ENCODE measurements at regions not wholly inside any gene's neighbourhood (a gene's known extent, or its start where the extent isn't known, plus 50 kb on each side); places are given as distances from the start of the nearest gene placed in this dataset.
A peak's percentile ranks its signal among the peaks of the same experiment; 100 is the strongest.

- DNase-seq = no peak
These were observed 92.3 kb upstream of the RTL6 start for GRCh38 chr22:44590291-44590690.

DNA sequence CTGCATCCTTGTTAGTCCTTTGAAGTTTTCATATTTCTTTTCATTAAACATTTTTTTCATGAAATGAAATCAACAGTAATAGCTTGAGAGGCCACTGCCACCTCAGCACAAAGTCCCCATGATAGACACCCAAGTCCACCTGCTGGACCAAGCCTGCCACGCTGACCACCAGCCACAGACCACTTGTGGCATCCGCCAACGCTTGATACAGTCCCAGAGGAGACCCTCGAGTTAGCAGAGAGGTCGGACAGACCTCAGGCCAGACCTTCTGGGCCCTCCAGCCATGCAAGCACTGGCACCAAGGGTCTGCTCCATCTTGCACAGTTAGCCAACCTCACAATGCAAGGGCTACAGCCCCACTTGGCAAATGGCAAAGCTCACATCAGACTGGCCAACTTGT is 91.8 kb upstream of the RTL6 start:
- no peak for DNase-seq

DNA sequence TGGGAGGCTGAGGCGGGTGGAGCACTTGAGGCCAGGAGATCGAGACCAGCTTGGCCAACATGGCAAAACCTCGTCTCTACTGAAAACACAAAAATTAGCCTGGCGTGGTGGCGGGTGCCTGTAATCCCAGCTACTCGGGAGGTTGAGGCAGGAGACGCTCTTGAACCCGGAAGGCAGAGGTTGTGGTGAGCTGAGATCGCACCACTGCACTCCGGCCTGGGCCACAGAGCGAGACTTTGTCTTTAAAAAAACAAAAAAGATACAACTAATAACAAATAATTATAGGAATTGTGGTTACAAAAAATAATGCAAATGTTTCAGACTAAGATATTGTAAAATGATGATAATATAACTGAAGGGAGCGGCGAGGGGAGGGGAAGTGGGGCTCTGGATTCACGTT is 90.3 kb upstream of the RTL6 start:
- no peak for DNase-seq

DNA sequence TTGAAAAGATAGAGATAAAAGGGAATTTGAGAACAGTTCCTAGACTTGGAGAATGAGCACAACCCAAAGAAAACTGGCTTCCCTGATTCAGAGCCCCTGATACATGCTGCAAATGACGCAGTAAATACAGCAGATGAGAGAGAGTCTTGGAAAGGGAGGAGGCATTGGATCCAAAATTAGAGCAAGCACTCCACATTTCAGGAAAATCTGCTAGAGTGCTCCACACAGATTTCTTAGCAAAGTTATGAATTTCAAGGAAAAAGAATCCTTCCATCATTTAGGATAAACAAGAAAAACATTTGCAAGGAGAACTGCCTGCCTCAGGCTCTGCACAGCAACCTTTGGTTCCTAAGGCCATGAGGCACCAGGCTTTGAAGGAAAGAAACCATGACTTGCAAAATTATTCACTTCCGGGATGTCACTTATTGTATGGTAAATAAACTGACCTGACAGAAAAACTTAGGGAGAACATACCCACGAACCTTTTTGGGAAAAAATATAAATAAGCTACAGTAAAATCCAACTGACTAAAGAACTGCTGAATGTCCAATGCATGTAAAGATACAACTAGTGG is 89.8 kb upstream of the RTL6 start:
- DNase-seq = no peak

DNA sequence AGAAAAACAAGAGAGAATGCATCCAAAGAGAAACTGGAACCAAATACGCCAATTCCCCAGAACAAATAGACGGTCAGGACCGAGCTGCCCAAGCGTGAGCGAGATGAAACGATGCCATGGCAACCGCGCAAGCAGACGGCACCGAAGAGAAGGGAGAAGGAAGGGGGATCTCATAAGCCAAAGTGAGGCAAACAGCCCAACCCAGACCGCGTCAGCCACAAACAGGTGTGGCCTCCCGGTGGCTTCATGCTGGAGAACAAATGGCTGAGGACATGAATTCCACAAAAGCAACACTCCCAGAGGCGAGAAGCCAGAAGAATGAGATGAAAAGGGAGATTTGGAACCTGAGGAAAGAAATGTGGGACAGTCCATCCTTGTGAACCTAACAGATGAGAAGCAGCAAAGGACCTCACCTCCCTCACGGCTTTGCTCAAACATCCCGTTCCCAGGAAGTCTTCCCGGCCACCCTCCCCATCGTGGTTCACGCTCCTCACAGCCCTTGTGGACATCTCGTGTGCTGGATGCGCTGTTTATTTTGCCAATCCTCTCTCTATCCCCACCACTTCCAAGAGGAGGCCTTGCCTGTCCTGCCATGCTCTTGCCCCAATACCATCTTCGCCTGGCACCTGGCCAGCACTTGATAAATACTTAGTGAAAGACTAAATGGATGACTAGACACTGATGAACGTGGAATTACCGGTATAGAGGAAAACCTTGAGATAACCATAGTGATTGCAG is 89.1 kb upstream of the RTL6 start:
- peak; percentile 51 for DNase-seq

- peak; percentile 21 for DNase-seq
These were observed 88.4 kb upstream of the RTL6 start for GRCh38 chr22:44586351-44586990.

GRCh38 chr22:44585559-44586350 is 87.7 kb upstream of the RTL6 start:
- DNase-seq = peak; percentile 16

DNA sequence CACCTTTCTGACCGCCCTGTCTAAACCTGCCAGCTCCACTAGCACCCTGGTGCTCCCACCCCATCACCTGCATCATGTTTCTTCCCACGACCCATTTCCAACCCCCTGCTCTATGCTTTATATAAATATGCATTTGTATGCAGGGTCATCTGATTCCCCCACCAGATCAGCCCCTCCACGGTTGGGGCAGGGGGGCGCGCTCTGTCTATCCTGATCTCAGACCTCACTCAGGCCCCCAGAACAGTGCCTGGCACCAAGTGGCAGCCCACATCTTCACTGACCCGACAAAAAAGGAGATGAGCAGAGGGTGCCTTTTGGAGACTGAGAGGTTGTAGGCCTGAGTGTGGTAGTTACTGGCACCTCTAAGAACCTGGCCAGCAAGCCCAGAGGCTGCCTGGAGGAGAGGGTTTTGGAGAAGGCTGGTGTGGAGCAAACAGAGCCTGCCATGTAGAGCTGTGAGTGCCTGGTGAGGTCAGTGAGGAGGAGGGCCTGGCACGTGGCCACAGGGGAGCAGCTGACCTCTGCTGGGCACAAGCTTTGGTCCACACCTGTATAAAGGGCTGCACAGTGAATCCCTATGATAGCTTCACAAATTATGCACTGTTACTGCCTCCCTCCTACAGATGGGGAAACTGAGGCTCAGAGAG is 86.3 kb upstream of the RTL6 start:
- DNase-seq = peak; percentile 6

DNA sequence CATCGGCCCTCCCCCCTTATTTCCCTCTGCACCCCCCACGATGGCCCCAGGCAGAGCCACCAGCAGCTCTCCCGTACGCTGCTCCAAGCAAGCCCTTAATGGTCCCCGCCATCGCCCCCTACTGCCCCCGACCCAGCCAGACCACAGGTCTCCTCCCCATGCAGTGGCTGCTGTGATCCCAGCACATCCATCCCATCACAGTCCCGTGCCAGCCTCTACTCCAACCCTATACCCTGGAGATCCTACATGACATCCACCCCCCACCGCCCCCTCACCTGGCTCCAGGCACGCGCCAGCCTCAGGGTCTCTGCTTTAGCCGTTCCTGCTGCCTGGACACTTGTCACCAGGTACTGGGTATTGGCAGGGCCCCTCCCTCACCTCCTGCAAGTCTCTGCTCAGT is 85.8 kb upstream of the RTL6 start:
- DNase-seq = peak; percentile 34

DNA sequence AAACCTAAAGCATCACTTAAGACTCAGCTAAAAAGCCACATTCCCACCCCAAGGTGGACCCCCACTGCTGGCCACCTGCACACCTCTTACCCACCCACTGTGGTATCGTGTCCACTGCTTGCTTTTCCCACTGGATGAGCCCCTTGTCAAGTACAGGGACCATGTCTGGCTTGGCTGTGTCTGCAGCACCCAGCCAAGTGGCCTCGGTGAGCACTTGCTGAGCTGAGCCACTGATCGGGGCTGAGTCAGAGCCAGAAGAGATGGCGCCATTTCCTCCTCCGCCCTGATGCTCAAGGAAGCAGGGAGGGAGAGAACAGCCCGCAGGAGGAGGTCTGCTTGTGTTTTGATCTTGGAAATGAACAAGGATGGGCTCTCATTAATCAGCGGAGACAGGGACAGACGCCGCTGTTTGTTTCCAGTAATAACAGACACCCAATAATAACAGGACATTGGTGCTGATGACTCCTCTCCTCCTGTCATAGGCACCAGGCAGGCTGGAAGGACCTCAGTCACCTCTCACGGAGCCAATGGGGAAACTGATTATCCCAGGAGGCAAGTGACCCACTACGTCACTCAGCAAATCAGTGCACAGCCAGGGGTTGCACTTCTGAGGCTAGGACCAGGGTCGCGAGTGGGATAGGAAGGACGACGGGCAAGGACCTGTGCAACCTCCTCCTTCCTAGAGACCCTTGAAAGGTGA is 85.2 kb upstream of the RTL6 start:
- DNase-seq = peak; percentile 37

GRCh38 chr22:44582016-44582415 is 84.0 kb upstream of the RTL6 start:
- peak; percentile 19 for DNase-seq

- no peak for DNase-seq
These were observed 83.0 kb upstream of the RTL6 start for GRCh38 chr22:44581096-44581435.

DNA sequence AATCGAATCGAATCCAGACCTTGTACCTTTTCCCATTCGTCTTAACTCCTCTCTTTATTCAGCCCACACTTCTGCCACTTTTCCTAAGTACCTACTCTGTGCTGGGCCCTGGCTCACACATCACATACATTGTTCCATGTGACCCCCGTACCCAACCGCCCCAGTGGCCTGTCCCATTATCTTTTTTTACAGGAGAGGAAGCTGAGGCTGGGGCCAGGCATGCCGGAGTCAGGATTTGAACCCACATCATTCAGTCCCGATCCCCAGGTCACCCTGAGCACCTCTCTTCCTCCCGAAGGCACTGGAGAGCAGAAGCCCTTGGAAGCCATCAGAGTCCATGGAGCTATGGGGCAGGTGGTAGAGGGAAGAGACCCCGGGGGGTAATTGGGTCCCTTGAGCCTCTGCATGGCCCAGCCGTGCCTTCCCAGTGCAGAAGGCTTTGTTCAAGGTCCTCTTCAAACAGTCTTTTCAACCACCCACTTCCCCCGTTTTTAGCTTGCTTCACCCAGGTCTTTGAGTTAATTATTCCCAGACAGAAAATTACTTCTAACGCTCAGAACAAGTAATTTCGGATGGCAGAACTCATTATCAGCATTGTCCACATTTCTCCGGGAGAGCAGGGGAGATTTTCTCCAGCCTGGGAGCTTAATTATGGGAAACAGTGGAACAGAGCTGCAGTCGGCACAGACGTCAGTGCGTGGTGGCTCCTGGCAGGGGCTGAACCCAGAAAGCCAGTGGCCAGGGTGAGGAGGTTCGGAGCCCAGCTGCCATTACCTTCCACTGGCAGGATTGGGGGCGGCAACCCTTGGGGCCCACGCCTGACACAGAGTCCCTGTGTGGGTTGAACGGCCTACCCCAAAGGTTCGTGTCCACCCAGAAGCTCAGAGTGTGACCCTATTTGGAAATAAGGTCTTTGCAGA is 82.4 kb upstream of the RTL6 start:
- DNase-seq = peak; percentile 19

DNA sequence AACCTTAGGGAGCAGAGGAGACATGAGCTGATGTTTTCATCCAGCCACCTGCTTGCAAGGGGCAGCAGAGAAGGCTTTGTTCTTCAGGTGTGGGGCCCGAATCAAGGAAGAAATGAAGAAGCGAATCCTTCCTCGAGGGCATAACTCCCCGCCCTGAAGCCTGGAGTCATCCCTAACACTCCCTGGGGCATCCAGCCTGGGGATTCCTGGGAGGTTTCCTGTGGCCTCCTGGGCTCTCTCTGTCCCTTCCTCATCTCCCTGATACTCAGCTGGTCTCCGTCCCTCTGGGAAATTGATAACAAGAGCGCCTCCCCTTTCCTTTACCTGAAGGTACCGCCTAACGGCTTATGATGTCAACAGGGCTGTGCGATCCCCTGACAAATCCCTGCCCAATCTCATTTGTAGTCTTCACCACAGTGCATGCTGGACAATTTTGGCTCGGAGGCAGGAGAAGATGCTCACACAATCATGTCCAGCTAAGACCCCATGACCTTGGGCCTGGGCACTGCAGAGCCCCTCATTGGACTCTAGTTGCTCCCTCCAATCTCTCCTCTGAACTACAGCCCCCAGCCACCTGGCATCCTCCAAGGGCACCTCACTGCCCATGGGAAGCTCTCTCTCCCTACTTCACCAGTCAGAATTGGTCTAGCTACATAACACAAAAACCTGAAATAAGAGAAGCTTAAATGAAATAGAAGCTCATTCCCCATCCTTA is 80.6 kb upstream of the RTL6 start:
- peak; percentile 2 for DNase-seq

DNA sequence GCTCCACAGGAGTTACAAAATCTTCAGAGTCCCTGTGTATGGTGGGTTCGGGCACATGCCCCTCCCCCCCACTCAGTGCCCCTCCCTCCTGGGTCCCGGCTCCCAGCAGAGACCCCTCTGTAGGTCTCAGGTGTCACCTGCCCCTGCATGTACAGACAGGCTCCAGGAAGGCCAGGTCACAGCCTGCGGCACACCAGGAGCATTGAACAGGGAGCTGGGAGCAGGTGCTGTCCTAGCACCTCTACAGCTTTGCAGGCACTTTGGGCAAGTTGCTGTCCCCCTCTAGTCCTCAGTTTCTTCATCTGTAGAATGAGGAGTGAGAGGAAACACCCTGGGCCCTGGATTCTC is 80.1 kb upstream of the RTL6 start:
- DNase-seq = peak; percentile 23

DNA sequence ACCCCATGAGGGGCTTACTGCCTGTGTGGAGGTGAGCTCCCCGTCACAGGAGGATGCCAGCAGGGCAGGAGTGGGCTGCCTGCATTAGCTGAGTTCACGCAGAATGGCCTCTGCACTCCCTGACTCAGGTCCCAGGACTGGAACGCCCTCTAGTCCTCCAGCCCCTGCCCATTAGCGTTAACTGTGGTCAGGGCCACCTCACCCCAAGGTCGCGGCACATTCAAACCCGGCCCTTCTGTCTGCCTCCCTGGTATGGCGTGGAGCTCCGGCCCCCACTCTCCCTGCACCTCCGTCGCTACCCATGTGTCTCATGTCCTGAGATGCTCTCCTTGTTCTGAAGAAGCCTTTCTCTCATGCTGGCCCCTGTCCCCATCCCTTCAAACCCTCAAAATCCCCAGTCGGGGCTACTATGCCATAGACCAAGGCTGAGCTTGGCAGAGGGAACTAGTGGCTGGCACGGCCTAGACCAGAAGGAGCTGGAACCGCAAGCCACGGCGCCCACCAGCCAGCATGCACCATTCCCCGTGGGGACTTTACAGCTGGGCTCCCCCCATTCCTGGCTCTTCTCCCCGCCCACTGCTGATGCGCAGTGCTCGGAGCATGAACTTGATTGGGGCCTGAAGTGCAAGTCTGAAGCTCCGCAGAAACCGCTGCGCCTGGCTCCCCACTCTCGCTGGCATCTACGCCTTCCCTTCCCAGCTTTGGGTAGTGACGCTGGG is 79.5 kb upstream of the RTL6 start:
- DNase-seq = peak; percentile 20

GRCh38 chr22:44576311-44577260 is 78.6 kb upstream of the RTL6 start:
- peak; percentile 32 for DNase-seq

- DNase-seq = no peak
These were observed 77.6 kb upstream of the RTL6 start for GRCh38 chr22:44575381-44576268.

Measured in right forelimb (tissue), 1 donor.